A549 (cell line): ENCODE measurements at regions not wholly inside any gene's neighbourhood (a gene's known extent, or its start where the extent isn't known, plus 50 kb on each side); places are given as distances from the start of the nearest gene placed in this dataset.

ENCODE experiments used
- EP300 ChIP-seq, 2 experiments: fragments of >200 bp; sonication (Bioruptor Twin); formaldehyde crosslinking; IDR thresholded peaks; 2 replicates in 1 of 2; 3 replicates in 1 of 2; pipeline ENCODE4 v1.6.1; 2016 to 2017
- MYC ChIP-seq: IDR thresholded peaks from 2 replicates; pipeline ENCODE4 v1.6.1; 2012; ENCODE audit warnings: mild to moderate bottlenecking, inconsistent platforms, low read length, improper control_type of control experiment, borderline replicate concordance
- RNF2 ChIP-seq: fragments of 200-600 bp; sonication (generic); IDR thresholded peaks from 2 replicates; pipeline ENCODE4 v1.6.1; 2016; ENCODE audit warnings: low read depth, mild to moderate bottlenecking, antibody characterized with exemption, moderate library complexity, borderline replicate concordance
- TF ChIP-seq, protein P1 (sequence below): fragments of 450-650 bp; IDR thresholded peaks from 2 replicates; pipeline ENCODE4 v1.6.1; 2014; ENCODE audit warnings: antibody characterized with exemption
- TF ChIP-seq, protein P2 (sequence below): fragments of >200 bp; sonication (Bioruptor Twin); formaldehyde crosslinking; IDR thresholded peaks from 3 replicates; pipeline ENCODE4 v1.5.1; 2016

DNA sequence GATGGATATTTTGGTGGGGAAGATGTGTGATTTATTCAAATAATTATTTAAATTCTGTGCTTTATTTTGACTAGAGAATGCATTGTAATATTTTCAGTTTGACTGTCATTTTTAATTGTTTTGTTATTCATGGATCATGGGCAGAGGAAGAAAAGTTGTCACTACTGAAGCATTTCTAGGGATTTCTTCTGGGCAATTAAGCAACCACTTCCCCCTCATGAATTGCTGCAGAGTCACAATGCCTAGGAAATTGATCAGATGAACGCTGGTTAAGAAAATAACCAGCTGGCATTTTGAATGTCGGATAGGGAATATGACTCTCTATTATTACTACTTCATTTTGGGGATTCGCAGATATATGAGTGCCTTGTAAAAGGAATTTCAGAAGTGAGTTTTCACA, 283.3 kb downstream of the IL15 start:
- TF ChIP-seq, protein P1, sequence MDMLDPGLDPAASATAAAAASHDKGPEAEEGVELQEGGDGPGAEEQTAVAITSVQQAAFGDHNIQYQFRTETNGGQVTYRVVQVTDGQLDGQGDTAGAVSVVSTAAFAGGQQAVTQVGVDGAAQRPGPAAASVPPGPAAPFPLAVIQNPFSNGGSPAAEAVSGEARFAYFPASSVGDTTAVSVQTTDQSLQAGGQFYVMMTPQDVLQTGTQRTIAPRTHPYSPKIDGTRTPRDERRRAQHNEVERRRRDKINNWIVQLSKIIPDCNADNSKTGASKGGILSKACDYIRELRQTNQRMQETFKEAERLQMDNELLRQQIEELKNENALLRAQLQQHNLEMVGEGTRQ: no peak
- TF ChIP-seq EP300 (IDR thresholded peaks at IDR 0.05) (no peak), MYC (no peak), RNF2 (no peak)
- TF ChIP-seq, protein P2, sequence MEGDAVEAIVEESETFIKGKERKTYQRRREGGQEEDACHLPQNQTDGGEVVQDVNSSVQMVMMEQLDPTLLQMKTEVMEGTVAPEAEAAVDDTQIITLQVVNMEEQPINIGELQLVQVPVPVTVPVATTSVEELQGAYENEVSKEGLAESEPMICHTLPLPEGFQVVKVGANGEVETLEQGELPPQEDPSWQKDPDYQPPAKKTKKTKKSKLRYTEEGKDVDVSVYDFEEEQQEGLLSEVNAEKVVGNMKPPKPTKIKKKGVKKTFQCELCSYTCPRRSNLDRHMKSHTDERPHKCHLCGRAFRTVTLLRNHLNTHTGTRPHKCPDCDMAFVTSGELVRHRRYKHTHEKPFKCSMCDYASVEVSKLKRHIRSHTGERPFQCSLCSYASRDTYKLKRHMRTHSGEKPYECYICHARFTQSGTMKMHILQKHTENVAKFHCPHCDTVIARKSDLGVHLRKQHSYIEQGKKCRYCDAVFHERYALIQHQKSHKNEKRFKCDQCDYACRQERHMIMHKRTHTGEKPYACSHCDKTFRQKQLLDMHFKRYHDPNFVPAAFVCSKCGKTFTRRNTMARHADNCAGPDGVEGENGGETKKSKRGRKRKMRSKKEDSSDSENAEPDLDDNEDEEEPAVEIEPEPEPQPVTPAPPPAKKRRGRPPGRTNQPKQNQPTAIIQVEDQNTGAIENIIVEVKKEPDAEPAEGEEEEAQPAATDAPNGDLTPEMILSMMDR: no peak
